H1 (cell line): ENCODE measurements at regions not wholly inside any gene's neighbourhood (a gene's known extent, or its start where the extent isn't known, plus 50 kb on each side); places are given as distances from the start of the nearest gene placed in this dataset.

ENCODE experiments used
- EGR1 ChIP-seq: IDR thresholded peaks from 2 replicates; pipeline ENCODE4 v1.6.1; 2011; ENCODE audit warnings: low read depth, low read length, borderline replicate concordance
- EP300 ChIP-seq, 2 experiments: IDR thresholded peaks; 1 replicate in 1 of 2; 2 replicates in 1 of 2; pipeline ENCODE4 v1.6.1; 2011 to 2012; ENCODE audit warnings: low read depth in 2 of 2, low read length in 2 of 2, mild to moderate bottlenecking in 2 of 2, borderline replicate concordance in 1 of 2, inconsistent platforms in 1 of 2, moderate library complexity in 1 of 2
- PHF8 ChIP-seq: fragments of 200-600 bp; sonication (generic); conservative IDR thresholded peaks from 2 replicates; pipeline ENCODE4 v1.7.1; 2012; ENCODE audit warnings: low read depth, mild to moderate bottlenecking, inconsistent platforms, low read length, moderate library complexity
- SIN3A ChIP-seq, 2 experiments: IDR thresholded peaks in 1 of 2; conservative IDR thresholded peaks in 1 of 2; 2 replicates each; pipeline ENCODE4 v1.6.1; 2011 to 2012; ENCODE audit warnings: low read length in 2 of 2, improper control_type of control experiment in 1 of 2, low read depth in 1 of 2, mild to moderate bottlenecking in 1 of 2
- TF ChIP-seq, protein P1 (sequence below): IDR thresholded peaks from 2 replicates; pipeline ENCODE4 v1.6.1; 2012; ENCODE audit warnings: low read length, inconsistent platforms

DNA sequence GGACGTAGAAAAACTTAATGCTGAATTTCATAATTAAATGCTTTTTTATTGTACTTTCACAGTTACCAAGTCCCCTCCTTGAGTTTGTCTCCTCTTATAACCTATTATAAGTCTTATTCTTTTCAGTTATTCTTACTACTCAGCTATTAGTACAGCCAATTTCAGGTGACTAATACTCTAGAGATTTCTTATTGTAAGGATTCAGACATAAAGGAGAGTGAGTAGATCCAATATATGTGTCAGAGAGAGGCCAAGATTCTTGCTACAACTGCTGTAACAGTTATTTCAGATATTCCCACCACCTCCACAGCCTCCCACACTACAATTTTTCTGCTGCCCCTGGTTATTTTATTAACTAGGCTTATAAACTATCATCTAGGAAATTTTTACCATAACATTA, 274.5 kb downstream of the GPAT3 start (continued):
- TF ChIP-seq, protein P1, sequence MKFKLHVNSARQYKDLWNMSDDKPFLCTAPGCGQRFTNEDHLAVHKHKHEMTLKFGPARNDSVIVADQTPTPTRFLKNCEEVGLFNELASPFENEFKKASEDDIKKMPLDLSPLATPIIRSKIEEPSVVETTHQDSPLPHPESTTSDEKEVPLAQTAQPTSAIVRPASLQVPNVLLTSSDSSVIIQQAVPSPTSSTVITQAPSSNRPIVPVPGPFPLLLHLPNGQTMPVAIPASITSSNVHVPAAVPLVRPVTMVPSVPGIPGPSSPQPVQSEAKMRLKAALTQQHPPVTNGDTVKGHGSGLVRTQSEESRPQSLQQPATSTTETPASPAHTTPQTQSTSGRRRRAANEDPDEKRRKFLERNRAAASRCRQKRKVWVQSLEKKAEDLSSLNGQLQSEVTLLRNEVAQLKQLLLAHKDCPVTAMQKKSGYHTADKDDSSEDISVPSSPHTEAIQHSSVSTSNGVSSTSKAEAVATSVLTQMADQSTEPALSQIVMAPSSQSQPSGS = no peak
- TF ChIP-seq SIN3A (conservative IDR thresholded peaks at IDR 0.05 in 1 of 2, IDR thresholded peaks at IDR 0.05 in 1 of 2; ENCODE audit: low read depth in 1 of 2, low read length in 2 of 2) = no peak
- no peak for TF ChIP-seq EGR1
- TF ChIP-seq EP300 (IDR thresholded peaks at IDR 0.05; ENCODE audit: borderline replicate concordance in 1 of 2, low read depth in 2 of 2, low read length in 2 of 2) = no peak
- TF ChIP-seq PHF8 = no peak
